GM19025 (cell line): ENCODE measurements at regions not wholly inside any gene's neighbourhood (a gene's known extent, or its start where the extent isn't known, plus 50 kb on each side); places are given as distances from the start of the nearest gene placed in this dataset.

Source experiments
- ATAC-seq: cut with Tn5 transposase; IDR thresholded peaks from one replicate; pipeline ENCODE4 v1.9.1; 2021; ENCODE audit warnings: mild to moderate bottlenecking, low read depth, moderate library complexity; ENCODE audit not compliant: unreplicated experiment

GRCh38 chr7:37504801-37505200 is 56.1 kb upstream of the ELMO1 start:
- ATAC-seq, result no peak

GRCh38 chr7:37505750-37506353 is 57.2 kb upstream of the ELMO1 start:
- no peak for ATAC-seq

- ATAC-seq, result no peak
Measured at GRCh38 chr7:37508118-37508517, 59.5 kb upstream of the ELMO1 start.

GRCh38 chr7:37510043-37510634 is 61.5 kb upstream of the ELMO1 start:
- ATAC-seq, result no peak

- no peak for ATAC-seq
Measured at GRCh38 chr7:37511915-37512314, 63.3 kb upstream of the ELMO1 start.

- no peak for ATAC-seq
Measured at GRCh38 chr7:37514497-37514896, 65.8 kb upstream of the ELMO1 start.

GRCh38 chr7:37516664-37517063 is 68.0 kb upstream of the ELMO1 start:
- ATAC-seq, result no peak

- no peak for ATAC-seq
Measured at GRCh38 chr7:37518266-37518665, 69.6 kb upstream of the ELMO1 start.

- ATAC-seq, result no peak
Measured at GRCh38 chr7:37524056-37524455, 75.4 kb upstream of the ELMO1 start.

- no peak for ATAC-seq
Measured at GRCh38 chr7:37524797-37525196, 76.1 kb upstream of the ELMO1 start.

- no peak for ATAC-seq
Measured at GRCh38 chr7:37526623-37527022, 78.0 kb upstream of the ELMO1 start.

- no peak for ATAC-seq
Measured at GRCh38 chr7:37527109-37527508, 78.4 kb upstream of the ELMO1 start.

GRCh38 chr7:37531225-37531624 is 82.6 kb upstream of the ELMO1 start:
- ATAC-seq, result no peak

GRCh38 chr7:37532636-37533035 is 84.0 kb upstream of the ELMO1 start:
- no peak for ATAC-seq

GRCh38 chr7:37534893-37535610 is 86.4 kb upstream of the ELMO1 start:
- ATAC-seq, result no peak

- no peak for ATAC-seq
Measured at GRCh38 chr7:37535841-37536240, 87.2 kb upstream of the ELMO1 start.

- no peak for ATAC-seq
Measured at GRCh38 chr7:37536706-37537105, 88.0 kb upstream of the ELMO1 start.

- ATAC-seq, result no peak
Measured at GRCh38 chr7:37537439-37537838, 88.8 kb upstream of the ELMO1 start.

- ATAC-seq, result no peak
Measured at GRCh38 chr7:37538945-37539344, 90.3 kb upstream of the ELMO1 start.

GRCh38 chr7:37540917-37541316 is 92.3 kb upstream of the ELMO1 start:
- ATAC-seq, result no peak

- ATAC-seq, result peak; percentile 87
Measured at GRCh38 chr7:37541810-37542443, 93.3 kb upstream of the ELMO1 start.
